ENCODE measurements at regions not wholly inside any gene's neighbourhood (a gene's known extent, or its start where the extent isn't known, plus 50 kb on each side); places are given as distances from the start of the nearest gene placed in this dataset.

DNA sequence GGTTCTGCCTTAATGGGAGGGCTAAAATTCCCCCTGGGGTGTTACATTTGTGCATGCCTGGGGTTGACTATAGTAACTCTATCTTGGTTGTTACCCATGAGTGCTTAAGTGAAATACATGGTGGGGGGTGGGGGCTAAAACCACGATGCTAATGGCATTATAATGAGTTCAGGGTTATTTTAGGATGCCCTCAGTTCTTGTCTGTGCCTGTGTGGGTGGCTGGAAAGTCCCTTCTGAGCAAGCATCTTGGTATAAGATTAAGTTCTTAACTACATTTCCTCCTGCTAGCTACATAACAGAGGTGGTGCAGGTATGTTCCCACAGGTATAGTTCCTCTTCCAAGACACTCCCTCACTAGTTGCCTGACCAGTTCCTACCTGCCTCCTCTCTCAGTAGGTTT is 822.3 kb downstream of the LRFN5 start:
- no peaks in the 10 kb centered on the region for H3K27me3 ChIP-seq (ENCODE audit: insufficient read depth, low read depth)
- no peaks in the 10 kb centered on the region for H3K79me2 ChIP-seq (ENCODE audit: insufficient read depth, low read depth)
- H3K4me1 ChIP-seq (ENCODE audit: low read depth, poor library complexity, severe bottlenecking): peaks cover 28% of the 10 kb centered on the region
- H2AFZ ChIP-seq (ENCODE audit: low read depth): peak overlapping the region; percentile 36; the same call in 1 of the 2 replicates
- H3K9ac ChIP-seq: peak overlapping the region; percentile 58
- no peaks in the 10 kb centered on the region for H3K36me3 ChIP-seq (ENCODE audit: insufficient read depth)
- H3K4me3 ChIP-seq (IDR thresholded peaks at IDR 0.05; ENCODE audit: insufficient read depth, low read depth, low read length): no peak overlapping the region
- TF ChIP-seq, protein P1, sequence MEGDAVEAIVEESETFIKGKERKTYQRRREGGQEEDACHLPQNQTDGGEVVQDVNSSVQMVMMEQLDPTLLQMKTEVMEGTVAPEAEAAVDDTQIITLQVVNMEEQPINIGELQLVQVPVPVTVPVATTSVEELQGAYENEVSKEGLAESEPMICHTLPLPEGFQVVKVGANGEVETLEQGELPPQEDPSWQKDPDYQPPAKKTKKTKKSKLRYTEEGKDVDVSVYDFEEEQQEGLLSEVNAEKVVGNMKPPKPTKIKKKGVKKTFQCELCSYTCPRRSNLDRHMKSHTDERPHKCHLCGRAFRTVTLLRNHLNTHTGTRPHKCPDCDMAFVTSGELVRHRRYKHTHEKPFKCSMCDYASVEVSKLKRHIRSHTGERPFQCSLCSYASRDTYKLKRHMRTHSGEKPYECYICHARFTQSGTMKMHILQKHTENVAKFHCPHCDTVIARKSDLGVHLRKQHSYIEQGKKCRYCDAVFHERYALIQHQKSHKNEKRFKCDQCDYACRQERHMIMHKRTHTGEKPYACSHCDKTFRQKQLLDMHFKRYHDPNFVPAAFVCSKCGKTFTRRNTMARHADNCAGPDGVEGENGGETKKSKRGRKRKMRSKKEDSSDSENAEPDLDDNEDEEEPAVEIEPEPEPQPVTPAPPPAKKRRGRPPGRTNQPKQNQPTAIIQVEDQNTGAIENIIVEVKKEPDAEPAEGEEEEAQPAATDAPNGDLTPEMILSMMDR (conservative IDR thresholded peaks at IDR 0.05; ENCODE audit: low read depth, low read length): no peak
- peak overlapping the region; percentile 91 for H3K27ac ChIP-seq
- H3K4me2 ChIP-seq: peak overlapping the region; percentile 80
- no peaks in the 10 kb centered on the region for H4K20me1 ChIP-seq (ENCODE audit: insufficient read depth)

- TF ChIP-seq, protein P1 (conservative IDR thresholded peaks at IDR 0.05; ENCODE audit: low read depth, low read length): no peak
- Histone ChIP-seq H4K20me1 (ENCODE audit: insufficient read depth) (no peaks in the 10 kb centered on the region), H2AFZ (ENCODE audit: low read depth) (no peak overlapping the region), H3K27me3 (ENCODE audit: insufficient read depth, low read depth) (no peaks in the 10 kb centered on the region), H3K79me2 (ENCODE audit: insufficient read depth, low read depth) (no peaks in the 10 kb centered on the region), H3K4me2 (no peak overlapping the region), H3K4me1 (ENCODE audit: low read depth, poor library complexity, severe bottlenecking) (peaks cover 17% of the 10 kb centered on the region), H3K27ac (no peak overlapping the region), H3K9ac (no peak overlapping the region), H3K4me3 (IDR thresholded peaks at IDR 0.05; ENCODE audit: insufficient read depth, low read depth, low read length) (no peak overlapping the region), H3K36me3 (ENCODE audit: insufficient read depth) (no peaks in the 10 kb centered on the region)
Measured at GRCh38 chr14:42424501-42424900, 817.8 kb downstream of the LRFN5 start.

DNA sequence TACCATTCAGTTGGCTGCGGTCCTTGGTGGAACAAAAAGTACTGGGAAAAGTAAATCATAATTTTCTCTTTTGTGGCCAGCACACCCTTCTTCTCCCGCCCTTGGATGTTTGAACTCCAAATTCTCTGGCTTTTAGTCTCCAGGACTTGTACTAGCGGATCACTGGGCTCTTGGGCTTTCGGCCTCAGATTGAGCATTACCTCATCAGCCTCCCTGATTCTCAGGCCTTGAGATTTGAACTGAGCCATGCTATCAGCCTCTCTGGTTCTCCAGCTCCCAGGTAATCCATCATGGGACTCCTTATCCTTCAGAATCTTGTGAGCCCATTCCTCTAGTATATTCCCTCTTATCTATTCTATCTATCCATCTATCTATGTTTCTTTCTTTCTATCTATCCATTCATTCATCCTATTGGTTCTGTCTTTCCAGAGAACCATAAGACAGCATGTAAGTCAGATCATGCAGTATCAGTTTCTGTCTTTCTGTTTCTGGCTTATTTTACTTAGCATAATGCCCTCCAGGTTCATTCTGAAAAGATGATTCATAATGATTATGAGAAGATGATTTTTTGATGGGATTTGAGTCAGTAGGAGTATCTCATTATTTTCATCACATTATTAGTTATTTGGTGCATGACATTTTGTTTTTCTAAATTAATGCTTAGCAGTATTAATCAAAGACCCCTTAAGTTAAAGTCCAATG is 814.9 kb downstream of the LRFN5 start:
- Histone ChIP-seq H2AFZ (ENCODE audit: low read depth) (no peak overlapping the region), H3K4me2 (no peak overlapping the region), H3K27me3 (ENCODE audit: insufficient read depth, low read depth) (no peaks in the 10 kb centered on the region), H3K27ac (no peak overlapping the region), H3K4me3 (IDR thresholded peaks at IDR 0.05; ENCODE audit: insufficient read depth, low read depth, low read length) (no peak overlapping the region), H3K9ac (no peak overlapping the region), H3K4me1 (ENCODE audit: low read depth, poor library complexity, severe bottlenecking) (no peaks in the 10 kb centered on the region), H3K36me3 (ENCODE audit: insufficient read depth) (no peaks in the 10 kb centered on the region), H3K79me2 (ENCODE audit: insufficient read depth, low read depth) (no peaks in the 10 kb centered on the region), H4K20me1 (ENCODE audit: insufficient read depth) (no peaks in the 10 kb centered on the region)
- TF ChIP-seq, protein P1 (conservative IDR thresholded peaks at IDR 0.05; ENCODE audit: low read depth, low read length): no peak

DNA sequence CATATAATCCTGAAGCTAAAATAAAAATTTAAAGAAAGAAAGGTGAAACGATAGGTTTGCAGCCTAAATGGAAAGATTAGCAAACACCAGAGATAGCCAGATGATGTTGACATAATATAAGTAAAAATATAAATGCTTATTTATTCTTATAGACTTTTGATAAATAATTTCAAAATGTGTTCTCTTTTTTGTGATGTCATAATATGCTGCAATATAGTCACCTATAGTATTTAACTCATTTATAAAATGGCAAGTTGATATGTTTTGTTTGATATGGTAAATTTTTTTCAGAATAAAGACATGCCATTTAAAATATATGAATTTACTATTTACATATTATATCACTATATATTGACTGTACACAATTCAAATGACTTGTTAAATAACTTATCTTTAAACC is 813.4 kb downstream of the LRFN5 start:
- no peak overlapping the region for H3K4me3 ChIP-seq (IDR thresholded peaks at IDR 0.05; ENCODE audit: insufficient read depth, low read depth, low read length)
- no peaks in the 10 kb centered on the region for H3K4me1 ChIP-seq (ENCODE audit: low read depth, poor library complexity, severe bottlenecking)
- H3K27me3 ChIP-seq (ENCODE audit: insufficient read depth, low read depth): no peaks in the 10 kb centered on the region
- H3K4me2 ChIP-seq: no peak overlapping the region
- TF ChIP-seq, protein P1 (conservative IDR thresholded peaks at IDR 0.05; ENCODE audit: low read depth, low read length): no peak
- no peak overlapping the region for H3K27ac ChIP-seq
- H2AFZ ChIP-seq (ENCODE audit: low read depth): no peak overlapping the region
- H3K79me2 ChIP-seq (ENCODE audit: insufficient read depth, low read depth): no peaks in the 10 kb centered on the region
- no peaks in the 10 kb centered on the region for H3K36me3 ChIP-seq (ENCODE audit: insufficient read depth)
- no peaks in the 10 kb centered on the region for H4K20me1 ChIP-seq (ENCODE audit: insufficient read depth)
- no peak overlapping the region for H3K9ac ChIP-seq

All from KMS-11 (cell line).